Stimulated activated CD4-positive, alpha-beta T cell treated with anti-CD3 and anti-CD28 coated beads, Interleukin-15, amount 100 ng/mL, for 24 hours (primary cell): ENCODE measurements at regions not wholly inside any gene's neighbourhood (a gene's known extent, or its start where the extent isn't known, plus 50 kb on each side); places are given as distances from the start of the nearest gene placed in this dataset.
"Not testable (repeated sequence)": the region's sequence is repeated elsewhere in the genome, so short reads cannot be mapped to it uniquely, and the experiment has no call there.

Experiments
- DNase-seq: peaks from one replicate; pipeline ENCODE4 v3.0.0-alpha.2; 2020

- no peak for DNase-seq
Measured at GRCh38 chr4:130922955-130923354, 1827.0 kb downstream of the C4orf33 start.

- no peak for DNase-seq
Measured at GRCh38 chr4:130955520-130955919, 1859.6 kb downstream of the C4orf33 start.

GRCh38 chr4:130985371-130985770 is 1889.4 kb downstream of the C4orf33 start:
- no peak for DNase-seq

GRCh38 chr4:130995988-130996387 is 1900.0 kb downstream of the C4orf33 start:
- no peak for DNase-seq

GRCh38 chr4:131001371-131001770 is 1905.4 kb downstream of the C4orf33 start:
- DNase-seq = no peak

GRCh38 chr4:131002132-131002531 is 1906.2 kb downstream of the C4orf33 start:
- no peak for DNase-seq

GRCh38 chr4:131006388-131006787 is 1910.4 kb downstream of the C4orf33 start:
- DNase-seq = no peak

- not testable (repeated sequence) for DNase-seq
Measured at GRCh38 chr4:131011961-131012360, 1916.0 kb downstream of the C4orf33 start.

GRCh38 chr4:131013226-131013625 is 1917.3 kb downstream of the C4orf33 start:
- DNase-seq = no peak

GRCh38 chr4:131026771-131027170 is 1930.8 kb downstream of the C4orf33 start:
- no peak for DNase-seq

GRCh38 chr4:131044368-131044767 is 1948.4 kb downstream of the C4orf33 start:
- no peak for DNase-seq

GRCh38 chr4:131046821-131047220 is 1950.9 kb downstream of the C4orf33 start:
- DNase-seq = no peak

- DNase-seq = no peak
Measured at GRCh38 chr4:131052646-131053045, 1956.7 kb downstream of the C4orf33 start.

GRCh38 chr4:131054489-131055019 is 1958.6 kb downstream of the C4orf33 start:
- no peak for DNase-seq

GRCh38 chr4:131061734-131062133 is 1965.8 kb downstream of the C4orf33 start:
- no peak for DNase-seq

GRCh38 chr4:131063878-131064277 is 1967.9 kb downstream of the C4orf33 start:
- no peak for DNase-seq

GRCh38 chr4:131081069-131081468 is 1985.1 kb downstream of the C4orf33 start:
- no peak for DNase-seq

GRCh38 chr4:131084997-131085396 is 1989.0 kb downstream of the C4orf33 start:
- no peak for DNase-seq

GRCh38 chr4:131091896-131092295 is 1995.9 kb downstream of the C4orf33 start:
- DNase-seq = no peak

GRCh38 chr4:131093303-131093702 is 1997.4 kb downstream of the C4orf33 start:
- DNase-seq = no peak

GRCh38 chr4:131098976-131099375 is 2003.0 kb downstream of the C4orf33 start:
- no peak for DNase-seq

- DNase-seq = no peak
Measured at GRCh38 chr4:131113273-131113672, 2017.3 kb downstream of the C4orf33 start.

GRCh38 chr4:131113704-131114103 is 2017.8 kb downstream of the C4orf33 start:
- no peak for DNase-seq

- DNase-seq = no peak
Measured at GRCh38 chr4:131119661-131120060, 2023.7 kb downstream of the C4orf33 start.

- DNase-seq = no peak
Measured at GRCh38 chr4:131137196-131137595, 2011.9 kb upstream of the PCDH10 start.

GRCh38 chr4:131159261-131159660 is 1989.8 kb upstream of the PCDH10 start:
- DNase-seq = no peak
